Trophoblast cell (in vitro differentiated cells and primary cell): ENCODE measurements at regions not wholly inside any gene's neighbourhood (a gene's known extent, or its start where the extent isn't known, plus 50 kb on each side); places are given as distances from the start of the nearest gene placed in this dataset.

ENCODE experiments used
- DNase-seq, 2 donors: peaks; one replicate each; pipeline ENCODE4 v3.0.0-alpha.2; 2016
- H2AFZ ChIP-seq: 2 replicates; pipeline ENCODE4 v1.6.1; 2013; ENCODE audit warnings: low read length, moderate library complexity, mild to moderate bottlenecking; ENCODE audit not compliant: insufficient read depth, poor library complexity
- H2AK5ac ChIP-seq: 2 replicates; pipeline ENCODE4 v1.6.1; 2013; ENCODE audit warnings: mild to moderate bottlenecking, low read length
- H2BK120ac ChIP-seq: 2 replicates; pipeline ENCODE4 v1.6.1; 2013; ENCODE audit warnings: low read length, mild to moderate bottlenecking, moderate library complexity; ENCODE audit not compliant: insufficient read depth, poor library complexity
- H2BK12ac ChIP-seq: 2 replicates; pipeline ENCODE4 v1.6.1; 2013; ENCODE audit warnings: mild to moderate bottlenecking, low read length, moderate library complexity
- H2BK5ac ChIP-seq: 2 replicates; pipeline ENCODE4 v1.6.1; 2013; ENCODE audit warnings: low read length, low read depth, moderate library complexity, mild to moderate bottlenecking; ENCODE audit not compliant: poor library complexity
- H3K14ac ChIP-seq: 2 replicates; pipeline ENCODE4 v1.6.1; 2013; ENCODE audit warnings: mild to moderate bottlenecking, low read length
- H3K18ac ChIP-seq: 2 replicates; pipeline ENCODE4 v1.6.1; 2013; ENCODE audit warnings: mild to moderate bottlenecking, low read length
- H3K23ac ChIP-seq: 2 replicates; pipeline ENCODE4 v1.6.1; 2013; ENCODE audit warnings: low read length
- H3K27ac ChIP-seq: 2 replicates; pipeline ENCODE4 v1.5.1; 2013; ENCODE audit warnings: low read depth, mild to moderate bottlenecking, inconsistent platforms, low read length, moderate library complexity
- H3K27me3 ChIP-seq: 2 replicates; pipeline ENCODE4 v1.6.1; 2013; ENCODE audit warnings: inconsistent platforms, mild to moderate bottlenecking, low read length, moderate library complexity; ENCODE audit not compliant: insufficient read depth
- H3K36me3 ChIP-seq, 2 experiments: 1 replicate in 1 of 2; 2 replicates in 1 of 2; pipeline ENCODE4 v1.6.1; 2013; ENCODE audit warnings: low read length in 2 of 2, mild to moderate bottlenecking in 2 of 2, moderate library complexity in 1 of 2; ENCODE audit not compliant: insufficient read depth in 2 of 2, control insufficient read depth in 1 of 2
- H3K4ac ChIP-seq: 2 replicates; pipeline ENCODE4 v1.6.1; 2013; ENCODE audit warnings: low read depth, mild to moderate bottlenecking, low read length, moderate library complexity
- H3K4me1 ChIP-seq, 2 experiments: 1 replicate in 1 of 2; 2 replicates in 1 of 2; pipeline ENCODE4 v1.6.1; 2013; ENCODE audit warnings: low read length in 2 of 2, mild to moderate bottlenecking in 2 of 2, moderate library complexity in 1 of 2; ENCODE audit not compliant: insufficient read depth in 2 of 2, control insufficient read depth in 1 of 2
- H3K4me2 ChIP-seq: 2 replicates; pipeline ENCODE4 v1.6.1; 2013; ENCODE audit warnings: inconsistent platforms, mild to moderate bottlenecking, low read length, moderate library complexity
- H3K4me3 ChIP-seq: 2 replicates; pipeline ENCODE4 v1.5.1; 2013; ENCODE audit warnings: mild to moderate bottlenecking, low read depth, low read length, inconsistent platforms
- H3K79me1 ChIP-seq: one replicate; pipeline ENCODE4 v1.6.1; 2013; ENCODE audit warnings: low read length
- H3K79me2 ChIP-seq: 2 replicates; pipeline ENCODE4 v1.6.1; 2013; ENCODE audit warnings: low read length, mild to moderate bottlenecking; ENCODE audit not compliant: control insufficient read depth, insufficient read depth, poor library complexity
- H3K9ac ChIP-seq: 2 replicates; pipeline ENCODE4 v1.6.1; 2013; ENCODE audit warnings: mild to moderate bottlenecking, low read length
- H3K9me3 ChIP-seq: 2 replicates; pipeline ENCODE4 v1.6.1; 2013; ENCODE audit warnings: low read depth, mild to moderate bottlenecking, control low read depth, inconsistent platforms, low read length; ENCODE audit not compliant: insufficient read depth
- H4K12ac ChIP-seq: 2 replicates; pipeline ENCODE4 v1.6.1; 2013; ENCODE audit warnings: low read depth, mild to moderate bottlenecking, low read length, moderate library complexity
- H4K8ac ChIP-seq: 2 replicates; pipeline ENCODE4 v1.6.1; 2013; ENCODE audit warnings: low read depth, mild to moderate bottlenecking, low read length, moderate library complexity
- H4K91ac ChIP-seq: one replicate; pipeline ENCODE4 v1.6.1; 2013; ENCODE audit warnings: low read depth, mild to moderate bottlenecking, low read length, moderate library complexity
- WGBS: extraction: QIAGEN DNeasy Blood & Tissue Kit; methylation state at CpG from one replicate; pipeline ENCODE4 v1.1.7; 2013; ENCODE audit warnings: missing lambda C conversion rate; ENCODE audit not compliant: insufficient read length, insufficient coverage; ENCODE audit errors: extremely low coverage; 5-methylcytosine and 5-hydroxymethylcytosine counted together

GRCh38 chr6:137313211-137313610 lies 94.0 kb upstream of the IFNGR1 start:
- Histone ChIP-seq H3K27ac (no peak overlapping the region), H2BK5ac (no peak overlapping the region), H2AK5ac (no peak overlapping the region), H3K23ac (no peak overlapping the region), H2BK120ac (no peak overlapping the region), H3K9ac (no peak overlapping the region), H3K9me3 (no peaks in the 10 kb centered on the region), H2AFZ (no peak overlapping the region), H3K36me3 (no peaks in the 10 kb centered on the region), H3K18ac (no peak overlapping the region), H4K12ac (no peak overlapping the region), H3K79me2 (no peaks in the 10 kb centered on the region), H3K4me1 (peaks cover 0 to 3% of the 10 kb centered on the region in 2 experiments), H3K4me2 (no peak overlapping the region), H3K27me3 (no peaks in the 10 kb centered on the region), H3K4me3 (no peak overlapping the region), H3K79me1 (no peaks in the 10 kb centered on the region), H4K91ac (no peak overlapping the region), H3K14ac (no peak overlapping the region), H4K8ac (no peak overlapping the region), H3K4ac (no peak overlapping the region), H2BK12ac (no peak overlapping the region)
- no CpG with 5 or more reads among the region's 1 CpG for whole genome bisulfite sequencing
- no peak for DNase-seq

DNA sequence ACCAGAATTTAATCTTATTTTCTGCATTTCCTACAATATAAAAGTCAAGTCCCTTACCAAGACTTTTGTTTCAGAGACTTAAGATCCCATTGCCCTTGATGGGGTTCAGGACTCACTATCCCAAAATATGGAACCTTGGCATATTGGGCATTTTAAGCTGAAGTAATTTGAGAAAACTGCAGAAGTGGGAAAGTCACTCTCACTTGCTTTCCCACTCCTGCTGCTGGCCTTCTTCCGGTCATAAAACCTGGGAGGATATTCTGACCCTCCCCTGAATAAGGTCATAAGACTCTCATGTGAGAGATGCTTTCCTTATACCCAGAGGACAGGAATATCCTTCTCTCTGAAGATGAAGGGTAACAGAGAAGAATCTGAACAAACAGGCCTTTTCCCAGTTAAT lies 92.8 kb upstream of the IFNGR1 start:
- H2AFZ ChIP-seq, result no peak overlapping the region
- H2AK5ac ChIP-seq, result no peak overlapping the region
- H4K91ac ChIP-seq, result no peak overlapping the region
- no peaks in the 10 kb centered on the region for H3K27me3 ChIP-seq
- no peak overlapping the region for H3K4ac ChIP-seq
- H3K9ac ChIP-seq, result no peak overlapping the region
- H2BK120ac ChIP-seq, result no peak overlapping the region
- H3K4me2 ChIP-seq, result no peak overlapping the region
- WGBS, result no CpG with 5 or more reads among the region's 1 CpG
- H3K27ac ChIP-seq, result no peak overlapping the region
- no peak overlapping the region for H3K23ac ChIP-seq
- H3K79me2 ChIP-seq, result no peaks in the 10 kb centered on the region
- H4K8ac ChIP-seq, result no peak overlapping the region
- H3K4me3 ChIP-seq, result no peak overlapping the region
- H3K14ac ChIP-seq, result no peak overlapping the region
- peaks cover 0 to 3% of the 10 kb centered on the region in 2 experiments for H3K4me1 ChIP-seq
- no peaks in the 10 kb centered on the region for H3K9me3 ChIP-seq
- H4K12ac ChIP-seq, result no peak overlapping the region
- H2BK12ac ChIP-seq, result no peak overlapping the region
- H3K36me3 ChIP-seq, result no peaks in the 10 kb centered on the region
- no peak for DNase-seq
- H2BK5ac ChIP-seq, result no peak overlapping the region
- H3K79me1 ChIP-seq, result no peaks in the 10 kb centered on the region
- no peak overlapping the region for H3K18ac ChIP-seq

- Histone ChIP-seq H3K9me3 (no peaks in the 10 kb centered on the region), H2BK12ac (peak overlapping the region; percentile 6), H3K27me3 (no peaks in the 10 kb centered on the region), H4K91ac (no peak overlapping the region), H3K79me1 (no peaks in the 10 kb centered on the region), H3K4ac (no peak overlapping the region), H3K18ac (no peak overlapping the region), H4K8ac (peak overlapping the region; percentile 11), H2BK5ac (no peak overlapping the region), H3K4me1 (peaks cover 0 to 3% of the 10 kb centered on the region in 2 experiments), H3K27ac (no peak overlapping the region), H2AFZ (no peak overlapping the region), H3K4me3 (no peak overlapping the region), H3K79me2 (no peaks in the 10 kb centered on the region), H3K9ac (no peak overlapping the region), H2AK5ac (no peak overlapping the region), H3K36me3 (no peaks in the 10 kb centered on the region), H4K12ac (no peak overlapping the region), H3K23ac (no peak overlapping the region), H3K4me2 (no peak overlapping the region), H3K14ac (peak overlapping the region; percentile 22), H2BK120ac (no peak overlapping the region)
- no CpG with 5 or more reads among the region's 6 CpGs for WGBS
- DNase-seq, result peak in 1 of 2 donors; percentile 24
These were observed 90.0 kb upstream of the IFNGR1 start for GRCh38 chr6:137309078-137309762.

DNA sequence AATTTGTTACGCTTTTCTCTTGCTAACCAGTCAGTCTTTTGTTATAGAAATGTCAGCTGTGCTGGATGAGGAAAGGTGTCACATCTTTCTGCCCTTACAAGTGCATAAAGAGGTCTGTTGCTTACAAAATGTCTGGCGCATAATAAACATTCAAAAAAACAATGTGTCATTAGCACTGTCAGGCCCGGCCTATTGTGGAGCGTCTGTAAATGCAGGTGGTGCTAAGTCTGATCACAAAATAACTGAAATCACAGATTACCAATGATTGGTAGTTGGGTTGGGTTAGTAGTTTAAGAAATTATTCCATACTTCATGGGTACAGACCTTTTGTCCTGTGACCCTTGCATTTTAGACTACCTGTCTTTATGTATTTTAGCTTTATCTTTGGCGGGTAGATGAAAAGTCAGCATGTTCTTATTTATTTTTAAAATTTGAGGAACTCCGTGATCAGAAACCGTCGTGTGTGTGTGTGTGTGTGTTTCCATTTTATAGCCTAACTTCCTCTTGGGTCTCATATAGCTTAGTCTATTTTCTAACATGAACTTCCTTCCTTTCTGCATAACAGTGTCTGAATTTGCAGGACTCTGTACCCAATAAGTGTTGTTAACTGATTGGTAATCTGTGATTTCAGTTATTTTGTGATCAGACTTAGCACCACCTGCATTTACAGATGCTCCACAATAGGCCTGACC lies 88.1 kb upstream of the IFNGR1 start:
- no peak overlapping the region for H4K91ac ChIP-seq
- H4K12ac ChIP-seq, result no peak overlapping the region
- H3K36me3 ChIP-seq, result no peaks in the 10 kb centered on the region
- no peak overlapping the region for H2AFZ ChIP-seq
- no peaks in the 10 kb centered on the region for H3K79me2 ChIP-seq
- H3K14ac ChIP-seq, result no peak overlapping the region
- H3K79me1 ChIP-seq, result no peaks in the 10 kb centered on the region
- H4K8ac ChIP-seq, result no peak overlapping the region
- no peaks in the 10 kb centered on the region for H3K9me3 ChIP-seq
- H3K4ac ChIP-seq, result no peak overlapping the region
- no peak overlapping the region for H2BK12ac ChIP-seq
- H2AK5ac ChIP-seq, result no peak overlapping the region
- DNase-seq, result peak in 1 of 2 donors; percentile 7
- no peaks in the 10 kb centered on the region for H3K27me3 ChIP-seq
- no peak overlapping the region for H3K9ac ChIP-seq
- WGBS, result no CpG with 5 or more reads among the region's 8 CpGs
- H2BK120ac ChIP-seq, result no peak overlapping the region
- H3K4me2 ChIP-seq, result no peak overlapping the region
- no peak overlapping the region for H2BK5ac ChIP-seq
- H3K27ac ChIP-seq, result no peak overlapping the region
- no peak overlapping the region for H3K23ac ChIP-seq
- H3K18ac ChIP-seq, result no peak overlapping the region
- peaks cover 0 to 3% of the 10 kb centered on the region in 2 experiments for H3K4me1 ChIP-seq
- H3K4me3 ChIP-seq, result no peak overlapping the region
